ENCODE measurements at regions not wholly inside any gene's neighbourhood (a gene's known extent, or its start where the extent isn't known, plus 50 kb on each side); places are given as distances from the start of the nearest gene placed in this dataset.
"Not testable (repeated sequence)": the region's sequence is repeated elsewhere in the genome, so short reads cannot be mapped to it uniquely, and the experiment has no call there.

DNA sequence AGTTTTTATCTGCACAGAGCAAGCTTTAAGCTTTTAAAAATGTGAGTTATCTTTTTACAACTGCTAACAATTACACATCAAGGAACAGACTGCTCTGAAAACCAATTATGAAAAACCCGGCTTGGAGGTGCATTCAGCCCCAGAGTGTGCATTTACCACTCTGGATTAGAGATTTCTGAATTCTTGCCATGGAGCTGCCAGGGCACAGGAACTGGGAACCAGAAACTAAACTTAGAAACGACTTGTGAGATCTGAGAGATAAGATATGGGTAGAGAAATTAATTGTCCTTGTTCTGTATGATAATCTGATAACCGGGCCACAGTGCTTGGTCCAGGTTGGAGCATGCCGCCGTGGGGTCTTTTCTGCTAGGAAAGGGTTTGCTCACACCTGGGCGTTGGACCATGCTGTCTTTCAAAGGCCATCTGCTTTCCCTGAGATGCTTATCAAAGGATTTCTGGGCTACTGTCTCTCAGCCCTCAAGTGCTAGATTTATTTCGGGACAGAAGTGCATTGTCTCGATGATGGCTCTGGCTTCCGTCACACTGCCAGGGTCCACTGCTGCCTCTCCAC lies 210.0 kb downstream of the MAF start:
- Histone ChIP-seq H3K36me3 (ENCODE audit: control insufficient read depth, insufficient read depth, low read length) (no peaks in the 10 kb centered on the region), H3K9ac (ENCODE audit: low read depth, low read length) (no peak overlapping the region), H3K4me1 (ENCODE audit: control insufficient read depth, insufficient read depth, low read length) (no peaks in the 10 kb centered on the region), H3K4me3 (ENCODE audit: low read depth, low read length) (no peak overlapping the region), H3K27me3 (ENCODE audit: control insufficient read depth, insufficient read depth, low read length) (no peaks in the 10 kb centered on the region), H3K9me3 (ENCODE audit: control insufficient read depth, insufficient read depth, low read length) (peaks cover 3% of the 10 kb centered on the region)

DNA sequence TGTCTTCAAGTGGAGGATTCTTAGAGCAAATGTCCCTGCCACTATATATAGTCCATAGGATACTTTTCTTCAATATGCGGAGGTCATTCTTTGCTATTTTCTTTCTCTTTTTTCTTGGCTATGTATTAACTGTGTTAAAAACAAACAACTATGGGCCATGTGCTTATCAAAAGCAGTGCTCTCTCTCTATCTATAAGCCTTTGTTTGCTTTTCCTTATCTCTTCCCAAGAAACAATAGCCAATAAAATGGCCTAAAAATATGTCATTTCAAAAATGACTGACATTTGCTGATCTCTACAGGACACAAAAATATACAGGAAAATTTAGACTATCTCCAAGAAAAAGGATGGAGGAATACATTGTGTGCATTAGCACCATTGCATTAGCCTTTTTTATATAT lies 212.1 kb downstream of the MAF start:
- peaks cover 3% of the 10 kb centered on the region for H3K9me3 ChIP-seq (ENCODE audit: control insufficient read depth, insufficient read depth, low read length)
- no peaks in the 10 kb centered on the region for H3K27me3 ChIP-seq (ENCODE audit: control insufficient read depth, insufficient read depth, low read length)

DNA sequence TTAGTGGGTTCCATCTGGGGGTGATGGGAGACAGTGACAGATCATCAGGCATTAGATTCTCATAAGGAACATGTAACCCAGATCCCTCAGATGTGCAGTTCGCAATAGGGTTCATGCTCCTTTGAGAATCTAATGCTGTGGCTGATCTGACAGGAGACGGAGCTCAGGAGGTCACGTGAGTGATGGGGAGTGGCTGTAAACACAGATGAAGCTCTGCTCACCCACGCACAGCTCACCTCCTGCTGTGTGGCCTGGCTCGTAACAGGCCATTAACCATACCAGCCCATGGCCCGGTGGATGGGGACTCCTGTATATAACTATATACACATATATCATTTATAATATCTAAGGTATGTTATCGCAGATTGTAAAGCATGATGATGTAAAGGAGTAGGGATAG lies 214.2 kb downstream of the MAF start:
- H3K4me3 ChIP-seq (ENCODE audit: low read depth, low read length): no peak overlapping the region
- no peaks in the 10 kb centered on the region for H3K4me1 ChIP-seq (ENCODE audit: control insufficient read depth, insufficient read depth, low read length)
- H3K9ac ChIP-seq (ENCODE audit: low read depth, low read length): no peak overlapping the region
- no peaks in the 10 kb centered on the region for H3K36me3 ChIP-seq (ENCODE audit: control insufficient read depth, insufficient read depth, low read length)
- H3K27me3 ChIP-seq (ENCODE audit: control insufficient read depth, insufficient read depth, low read length): no peaks in the 10 kb centered on the region
- peaks cover 3% of the 10 kb centered on the region for H3K9me3 ChIP-seq (ENCODE audit: control insufficient read depth, insufficient read depth, low read length)

More for the DNA sequence above, 212.1 kb downstream of the MAF start:
- no peaks in the 10 kb centered on the region for H3K36me3 ChIP-seq (ENCODE audit: control insufficient read depth, insufficient read depth, low read length)
- no peak overlapping the region for H3K4me3 ChIP-seq (ENCODE audit: low read depth, low read length)
- no peaks in the 10 kb centered on the region for H3K4me1 ChIP-seq (ENCODE audit: control insufficient read depth, insufficient read depth, low read length)
- no peak overlapping the region for H3K9ac ChIP-seq (ENCODE audit: low read depth, low read length)

DNA sequence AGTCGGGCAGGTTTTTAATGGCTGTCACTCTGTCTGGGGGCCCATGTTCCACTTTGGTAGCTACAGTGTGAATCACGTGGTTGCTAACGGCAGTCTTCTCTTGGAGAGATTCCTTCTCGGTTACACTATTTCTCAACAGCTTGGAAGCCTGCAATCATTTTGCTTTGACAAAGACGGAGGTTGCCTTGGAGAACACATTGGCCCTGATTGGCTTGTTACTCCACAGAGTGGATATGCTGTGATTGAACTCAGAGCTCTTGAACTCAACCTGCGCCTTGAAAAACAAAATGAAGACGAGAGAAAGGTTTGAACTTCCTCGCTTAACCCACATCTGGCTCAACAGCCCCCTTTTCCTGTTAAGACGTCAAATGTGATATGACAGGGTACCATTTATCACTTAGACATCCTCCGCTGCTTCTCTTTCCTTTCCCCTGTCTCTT lies 218.9 kb downstream of the MAF start:
- Histone ChIP-seq H3K9ac (ENCODE audit: low read depth, low read length) (no peak overlapping the region), H3K9me3 (ENCODE audit: control insufficient read depth, insufficient read depth, low read length) (peaks cover 3% of the 10 kb centered on the region), H3K36me3 (ENCODE audit: control insufficient read depth, insufficient read depth, low read length) (no peaks in the 10 kb centered on the region), H3K4me1 (ENCODE audit: control insufficient read depth, insufficient read depth, low read length) (no peaks in the 10 kb centered on the region), H3K4me3 (ENCODE audit: low read depth, low read length) (no peak overlapping the region), H3K27me3 (ENCODE audit: control insufficient read depth, insufficient read depth, low read length) (no peaks in the 10 kb centered on the region)

DNA sequence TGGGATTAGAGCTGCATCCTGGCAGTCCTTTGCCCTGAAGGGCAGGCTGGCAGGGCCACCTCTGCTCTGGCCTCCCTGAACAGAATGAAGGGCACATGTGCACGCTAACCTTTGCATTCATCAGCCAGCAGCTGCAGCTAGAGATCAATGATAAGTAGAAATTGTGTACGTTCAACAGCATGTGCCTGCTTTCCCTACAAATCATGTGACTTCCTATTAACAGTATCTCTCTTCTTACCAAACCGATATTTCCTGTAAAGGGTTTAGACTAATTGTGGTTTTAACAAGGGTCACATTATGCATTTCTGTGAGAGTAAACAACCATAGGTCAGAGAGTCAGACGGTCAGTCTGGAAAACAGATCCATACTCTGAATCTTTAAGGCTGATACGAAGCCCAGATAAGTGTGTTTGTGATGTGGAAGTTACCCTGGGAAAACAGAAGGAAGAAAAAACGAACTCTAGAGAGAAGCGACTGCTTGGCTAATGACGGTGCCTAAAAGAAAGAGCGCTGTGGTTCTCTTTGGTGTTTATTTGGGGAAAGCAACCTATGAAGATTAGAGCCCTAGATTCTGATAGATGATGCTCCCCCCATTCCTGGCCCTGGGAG lies 219.4 kb downstream of the MAF start:
- no peaks in the 10 kb centered on the region for H3K36me3 ChIP-seq (ENCODE audit: control insufficient read depth, insufficient read depth, low read length)
- no peak overlapping the region for H3K9ac ChIP-seq (ENCODE audit: low read depth, low read length)
- H3K4me3 ChIP-seq (ENCODE audit: low read depth, low read length): no peak overlapping the region
- H3K27me3 ChIP-seq (ENCODE audit: control insufficient read depth, insufficient read depth, low read length): no peaks in the 10 kb centered on the region
- H3K9me3 ChIP-seq (ENCODE audit: control insufficient read depth, insufficient read depth, low read length): peaks cover 3% of the 10 kb centered on the region
- H3K4me1 ChIP-seq (ENCODE audit: control insufficient read depth, insufficient read depth, low read length): no peaks in the 10 kb centered on the region

DNA sequence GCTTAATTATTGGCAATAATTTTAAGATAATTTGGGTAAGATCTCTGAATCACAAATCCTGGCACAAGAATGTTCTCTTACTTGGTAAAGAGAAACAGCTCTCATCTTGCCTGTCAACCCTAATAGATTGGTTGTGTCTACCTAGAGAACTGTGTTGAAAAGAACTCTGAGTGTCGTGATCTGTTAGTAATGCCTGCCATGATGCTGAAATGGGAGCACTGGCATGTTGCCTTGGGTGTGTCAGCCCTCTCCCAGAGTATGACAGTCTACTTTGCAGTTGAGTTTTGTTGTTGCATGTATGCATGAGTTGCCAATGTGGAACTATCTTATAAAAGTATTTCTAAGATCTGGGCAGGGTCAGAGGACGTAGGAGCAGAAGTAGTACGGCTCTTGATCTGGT lies 221.4 kb downstream of the MAF start:
- Histone ChIP-seq H3K9me3 (ENCODE audit: control insufficient read depth, insufficient read depth, low read length) (no peaks in the 10 kb centered on the region), H3K4me1 (ENCODE audit: control insufficient read depth, insufficient read depth, low read length) (no peaks in the 10 kb centered on the region), H3K9ac (ENCODE audit: low read depth, low read length) (no peak overlapping the region), H3K36me3 (ENCODE audit: control insufficient read depth, insufficient read depth, low read length) (no peaks in the 10 kb centered on the region), H3K4me3 (ENCODE audit: low read depth, low read length) (no peak overlapping the region), H3K27me3 (ENCODE audit: control insufficient read depth, insufficient read depth, low read length) (no peaks in the 10 kb centered on the region)

DNA sequence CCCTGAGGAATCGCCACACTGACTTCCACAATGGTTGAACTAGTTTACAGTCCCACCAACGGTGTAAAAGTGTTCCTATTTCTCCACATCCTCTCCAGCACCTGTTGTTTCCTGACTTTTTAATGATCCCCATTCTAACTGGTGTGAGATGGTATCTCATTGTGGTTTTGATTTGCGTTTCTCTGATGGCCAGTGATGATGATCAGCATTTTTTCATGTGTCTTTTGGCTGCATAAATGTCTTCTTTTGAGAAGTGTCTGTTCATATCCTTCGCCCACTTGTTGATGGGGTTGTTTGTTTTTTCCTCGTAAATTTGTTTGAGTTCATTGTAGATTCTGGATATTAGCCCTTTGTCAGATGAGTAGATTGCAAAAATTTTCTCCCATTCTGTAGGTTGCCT lies 223.5 kb downstream of the MAF start:
- not testable (repeated sequence) for H3K4me3 ChIP-seq (ENCODE audit: low read depth, low read length); H3K27me3 ChIP-seq (ENCODE audit: control insufficient read depth, insufficient read depth, low read length); H3K9me3 ChIP-seq (ENCODE audit: control insufficient read depth, insufficient read depth, low read length); H3K36me3 ChIP-seq (ENCODE audit: control insufficient read depth, insufficient read depth, low read length); H3K9ac ChIP-seq (ENCODE audit: low read depth, low read length); H3K4me1 ChIP-seq (ENCODE audit: control insufficient read depth, insufficient read depth, low read length)

DNA sequence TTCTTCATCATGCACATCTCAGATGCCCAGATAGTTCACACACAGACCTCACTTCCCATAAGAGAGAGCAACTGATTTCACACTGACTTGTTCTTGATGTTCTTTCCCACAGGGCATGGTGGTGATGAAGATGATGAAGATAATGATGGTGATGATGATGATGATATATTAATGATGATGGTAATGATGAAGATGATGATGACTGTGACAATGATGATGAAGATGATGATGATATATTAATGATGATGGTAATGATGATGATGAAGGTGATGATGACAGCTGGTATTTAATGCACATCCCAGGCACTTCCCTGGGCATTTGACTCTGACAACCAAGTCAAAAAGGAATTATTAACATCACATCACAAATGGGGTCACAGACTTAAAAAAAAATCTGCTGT lies 225.2 kb downstream of the MAF start:
- no peaks in the 10 kb centered on the region for H3K36me3 ChIP-seq (ENCODE audit: control insufficient read depth, insufficient read depth, low read length)
- no peaks in the 10 kb centered on the region for H3K4me1 ChIP-seq (ENCODE audit: control insufficient read depth, insufficient read depth, low read length)
- H3K27me3 ChIP-seq (ENCODE audit: control insufficient read depth, insufficient read depth, low read length): no peaks in the 10 kb centered on the region
- no peaks in the 10 kb centered on the region for H3K9me3 ChIP-seq (ENCODE audit: control insufficient read depth, insufficient read depth, low read length)
- no peak overlapping the region for H3K9ac ChIP-seq (ENCODE audit: low read depth, low read length)
- no peak overlapping the region for H3K4me3 ChIP-seq (ENCODE audit: low read depth, low read length)

DNA sequence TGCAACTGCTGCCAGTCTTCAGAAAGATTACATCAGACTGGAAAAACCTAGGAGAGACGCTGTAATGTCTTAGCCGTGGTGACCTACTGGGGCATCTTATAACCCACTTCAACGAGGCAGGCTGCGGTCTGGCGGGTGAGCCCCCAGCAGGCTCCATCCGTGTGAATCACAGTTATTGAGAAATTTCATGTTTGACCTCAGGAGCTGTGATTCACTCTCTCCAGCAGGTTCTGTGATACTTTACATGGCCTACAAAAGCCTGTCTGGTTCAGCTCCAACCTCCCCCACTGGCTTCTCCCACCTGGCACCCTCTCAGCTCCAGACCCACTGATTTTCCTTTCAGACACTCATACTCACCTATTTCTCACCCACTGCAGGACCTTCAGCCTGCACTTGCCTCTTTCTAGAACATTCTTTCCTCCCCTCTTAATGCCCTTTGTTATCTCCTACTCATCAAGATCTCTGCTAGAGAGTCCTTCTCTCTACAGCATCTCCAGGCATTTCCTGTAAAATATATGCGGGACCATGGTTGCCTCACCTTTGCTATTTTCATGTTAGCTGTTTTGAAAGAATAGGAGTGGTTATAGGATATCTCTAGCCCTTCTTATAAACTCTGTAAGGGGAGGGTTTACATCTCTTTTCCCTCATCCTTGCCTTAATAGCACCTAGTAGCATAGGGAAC lies 227.9 kb downstream of the MAF start:
- Histone ChIP-seq H3K9ac (ENCODE audit: low read depth, low read length) (no peak overlapping the region), H3K27me3 (ENCODE audit: control insufficient read depth, insufficient read depth, low read length) (no peaks in the 10 kb centered on the region), H3K4me3 (ENCODE audit: low read depth, low read length) (no peak overlapping the region), H3K36me3 (ENCODE audit: control insufficient read depth, insufficient read depth, low read length) (no peaks in the 10 kb centered on the region), H3K9me3 (ENCODE audit: control insufficient read depth, insufficient read depth, low read length) (no peaks in the 10 kb centered on the region), H3K4me1 (ENCODE audit: control insufficient read depth, insufficient read depth, low read length) (no peaks in the 10 kb centered on the region)

DNA sequence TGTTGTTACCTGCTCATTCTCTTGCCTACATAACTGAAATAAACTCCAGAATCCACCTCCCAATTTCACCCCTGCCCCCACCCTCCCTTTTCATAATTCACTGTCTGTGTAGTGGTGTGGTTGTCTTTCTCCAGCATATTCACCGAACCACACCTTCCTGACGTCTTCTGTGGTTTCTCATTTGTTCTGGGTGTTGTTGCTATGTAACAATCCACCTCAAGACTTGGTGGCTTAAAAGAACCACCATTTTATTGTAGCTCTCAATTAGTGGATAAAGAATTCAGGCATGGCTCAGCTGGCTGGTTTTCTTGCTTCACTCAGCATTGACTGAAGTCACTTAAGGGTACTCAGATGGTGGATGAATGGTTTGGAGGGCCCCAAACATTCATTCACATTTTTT lies 229.8 kb downstream of the MAF start:
- Histone ChIP-seq H3K9me3 (ENCODE audit: control insufficient read depth, insufficient read depth, low read length) (no peaks in the 10 kb centered on the region), H3K27me3 (ENCODE audit: control insufficient read depth, insufficient read depth, low read length) (no peaks in the 10 kb centered on the region), H3K4me1 (ENCODE audit: control insufficient read depth, insufficient read depth, low read length) (no peaks in the 10 kb centered on the region), H3K4me3 (ENCODE audit: low read depth, low read length) (no peak overlapping the region), H3K36me3 (ENCODE audit: control insufficient read depth, insufficient read depth, low read length) (no peaks in the 10 kb centered on the region), H3K9ac (ENCODE audit: low read depth, low read length) (no peak overlapping the region)

DNA sequence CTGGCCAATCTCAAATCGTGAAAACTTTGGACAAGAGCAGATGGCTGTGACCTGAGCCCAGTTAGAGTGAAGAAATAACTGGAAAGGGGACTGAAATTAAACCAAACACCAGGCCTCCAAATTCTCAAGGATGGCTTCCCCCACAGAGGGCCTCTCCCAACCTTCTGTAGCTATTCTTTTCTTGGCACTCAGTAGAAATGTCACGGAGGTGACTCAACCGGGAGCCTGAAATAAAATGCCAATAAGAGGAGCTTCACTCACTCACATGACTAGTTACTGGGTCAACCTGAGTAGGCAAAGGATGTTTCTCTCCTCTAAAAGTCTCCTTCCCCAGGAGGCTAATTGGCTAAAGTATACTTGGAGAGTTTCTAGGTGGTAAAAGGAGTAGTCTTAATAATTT lies 230.7 kb downstream of the MAF start:
- no peak overlapping the region for H3K9ac ChIP-seq (ENCODE audit: low read depth, low read length)
- no peaks in the 10 kb centered on the region for H3K4me1 ChIP-seq (ENCODE audit: control insufficient read depth, insufficient read depth, low read length)
- no peak overlapping the region for H3K4me3 ChIP-seq (ENCODE audit: low read depth, low read length)
- no peaks in the 10 kb centered on the region for H3K9me3 ChIP-seq (ENCODE audit: control insufficient read depth, insufficient read depth, low read length)
- no peaks in the 10 kb centered on the region for H3K36me3 ChIP-seq (ENCODE audit: control insufficient read depth, insufficient read depth, low read length)
- H3K27me3 ChIP-seq (ENCODE audit: control insufficient read depth, insufficient read depth, low read length): no peaks in the 10 kb centered on the region

DNA sequence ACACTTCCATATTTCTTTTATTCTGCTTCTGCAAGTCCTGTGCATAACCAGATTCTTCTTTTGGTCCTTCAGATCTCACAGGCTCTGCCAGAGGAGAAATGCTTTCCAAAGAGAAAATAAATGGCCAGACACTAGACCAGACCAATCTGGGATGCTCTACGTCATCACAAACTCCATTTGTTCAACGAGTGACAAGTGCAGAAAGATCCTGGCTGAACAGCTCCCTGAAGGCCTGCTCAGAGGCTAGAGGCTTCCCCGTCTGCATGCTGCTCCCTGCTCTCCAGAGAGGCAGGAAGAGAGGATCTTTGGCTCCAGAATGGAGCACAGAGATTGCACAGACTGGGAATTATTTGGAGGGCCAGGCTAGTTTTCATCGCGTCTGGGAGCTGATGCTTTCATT lies 232.7 kb downstream of the MAF start:
- H3K4me3 ChIP-seq (ENCODE audit: low read depth, low read length): no peak overlapping the region
- no peaks in the 10 kb centered on the region for H3K9me3 ChIP-seq (ENCODE audit: control insufficient read depth, insufficient read depth, low read length)
- H3K27me3 ChIP-seq (ENCODE audit: control insufficient read depth, insufficient read depth, low read length): no peaks in the 10 kb centered on the region
- no peaks in the 10 kb centered on the region for H3K4me1 ChIP-seq (ENCODE audit: control insufficient read depth, insufficient read depth, low read length)
- H3K9ac ChIP-seq (ENCODE audit: low read depth, low read length): no peak overlapping the region
- H3K36me3 ChIP-seq (ENCODE audit: control insufficient read depth, insufficient read depth, low read length): no peaks in the 10 kb centered on the region

Measured in iPS-15b (cell line).